ENCODE measurements at regions not wholly inside any gene's neighbourhood (a gene's known extent, or its start where the extent isn't known, plus 50 kb on each side); places are given as distances from the start of the nearest gene placed in this dataset.

- Histone ChIP-seq H3K27ac (ENCODE audit: insufficient read depth, low read depth, low read length) (no peak overlapping the region), H2AFZ (ENCODE audit: low read depth, low read length) (no peak overlapping the region), H4K20me1 (replicated peaks; ENCODE audit: control insufficient read depth, extremely low read depth, insufficient read depth, low read length) (no peaks in the 10 kb centered on the region), H3K4me1 (ENCODE audit: control insufficient read depth, extremely low read depth, insufficient read depth, low read length) (peaks cover 6% of the 10 kb centered on the region), H3K9ac (replicated peaks; ENCODE audit: extremely low read depth, insufficient read depth, low read length) (no peak overlapping the region), H3K4me2 (ENCODE audit: insufficient read depth, low read length) (no peak overlapping the region), H3K9me1 (replicated peaks; ENCODE audit: control insufficient read depth, extremely low read depth, insufficient read depth, low read length) (no peaks in the 10 kb centered on the region), H3K27me3 (ENCODE audit: control insufficient read depth in 2 of 2, insufficient read depth in 2 of 2, low read length in 2 of 2) (peaks cover 7 to 9% of the 10 kb centered on the region in 2 experiments), H3K36me3 (ENCODE audit: control insufficient read depth in 2 of 2, extremely low read depth in 1 of 2, insufficient read depth in 2 of 2, low read length in 2 of 2) (no peaks in the 10 kb centered on the region), H3K4me3 (replicated peaks in 1 of 3; ENCODE audit: insufficient read depth in 1 of 3, low read depth in 1 of 3, low read length in 3 of 3) (no peak overlapping the region), H3K79me2 (ENCODE audit: control insufficient read depth, insufficient read depth, low read length) (no peaks in the 10 kb centered on the region), H3K9me3 (replicated peaks; ENCODE audit: control insufficient read depth, insufficient read depth, low read length) (no peaks in the 10 kb centered on the region)
- TF ChIP-seq MAX (IDR thresholded peaks at IDR 0.05; ENCODE audit: insufficient read depth, insufficient read length) (no peak), GATA2 (IDR thresholded peaks at IDR 0.05; ENCODE audit: insufficient read depth, insufficient read length, low read depth, low read length) (no peak), MYC (IDR thresholded peaks at IDR 0.05; ENCODE audit: low read depth, low read length) (no peak), POLR2A (IDR thresholded peaks at IDR 0.05; ENCODE audit: low read depth, low read length) (no peak)
- ChIA-PET CTCF (interaction anchor here (1.0 to 4.3 kb wide), 5 partner anchors 11 to 630 kb away, joined by 3 to 32 read pairs (median 4); no protein-coding TSS in a partner anchor), POLR2A (interaction anchor here (0.6 kb wide), 1 partner anchor 135 kb away, joined by 6 read pairs; no protein-coding TSS in a partner anchor)
- no peak for DNase-seq (ENCODE audit: low read depth, low spot score)
- dilution Hi-C loops (cut with MboI; ENCODE audit: extremely low pct_ligation_motif_present, low sequenced_read_pairs) (no loop called here), intact Hi-C loops (cut with micrococcal nuclease) (no loop called here)
- no peak for FAIRE-seq
- BruUV-seq (replicated peaks), result no TSS peak
These were observed 394.3 kb upstream of the PODXL start for GRCh38 chr7:131950758-131951157.

- no TSS peak for BruUV-seq (replicated peaks)
- H3K27me3 ChIP-seq (ENCODE audit: control insufficient read depth in 2 of 2, insufficient read depth in 2 of 2, low read length in 2 of 2), result peaks cover 3 to 6% of the 10 kb centered on the region in 2 experiments
- H4K20me1 ChIP-seq (replicated peaks; ENCODE audit: control insufficient read depth, extremely low read depth, insufficient read depth, low read length), result no peaks in the 10 kb centered on the region
- no peaks in the 10 kb centered on the region for H3K79me2 ChIP-seq (ENCODE audit: control insufficient read depth, insufficient read depth, low read length)
- peaks cover 9% of the 10 kb centered on the region for H3K4me1 ChIP-seq (ENCODE audit: control insufficient read depth, extremely low read depth, insufficient read depth, low read length)
- FAIRE-seq (no peak), DNase-seq (ENCODE audit: low read depth, low spot score) (no peak)
- intact Hi-C loops (cut with micrococcal nuclease) (loop anchor here (5.0 to 10.0 kb wide), 3 partner anchors 255 to 425 kb away; no protein-coding TSS in a partner anchor), dilution Hi-C loops (cut with MboI; ENCODE audit: extremely low pct_ligation_motif_present, low sequenced_read_pairs) (no loop called here)
- H3K36me3 ChIP-seq (ENCODE audit: control insufficient read depth in 2 of 2, extremely low read depth in 1 of 2, insufficient read depth in 2 of 2, low read length in 2 of 2), result no peaks in the 10 kb centered on the region
- TF ChIP-seq MYC (IDR thresholded peaks at IDR 0.05; ENCODE audit: low read depth, low read length), result no peak
- TF ChIP-seq GATA2 (IDR thresholded peaks at IDR 0.05; ENCODE audit: insufficient read depth, insufficient read length, low read depth, low read length), result no peak
- TF ChIP-seq MAX (IDR thresholded peaks at IDR 0.05; ENCODE audit: insufficient read depth, insufficient read length), result no peak
- TF ChIP-seq EZH2 (IDR thresholded peaks at IDR 0.05; ENCODE audit: borderline replicate concordance, low read depth, low read length, severe bottlenecking), result no peak
- no peak for TF ChIP-seq CTCF (IDR thresholded peaks at IDR 0.05; ENCODE audit: extremely low read depth in 1 of 2, insufficient read depth in 1 of 2, low read depth in 1 of 2, low read length in 2 of 2)
- no peaks in the 10 kb centered on the region for H3K9me1 ChIP-seq (replicated peaks; ENCODE audit: control insufficient read depth, extremely low read depth, insufficient read depth, low read length)
- H3K9me3 ChIP-seq (replicated peaks; ENCODE audit: control insufficient read depth, insufficient read depth, low read length), result no peaks in the 10 kb centered on the region
- H3K9ac ChIP-seq (replicated peaks; ENCODE audit: extremely low read depth, insufficient read depth, low read length), result no peak overlapping the region
- CTCF ChIA-PET, result interaction anchor here (1.2 to 4.3 kb wide), 6 partner anchors 10 to 631 kb away, joined by 3 to 32 read pairs (median 6); no protein-coding TSS in a partner anchor
- H3K4me3 ChIP-seq (replicated peaks in 1 of 3; ENCODE audit: insufficient read depth in 1 of 3, low read depth in 1 of 3, low read length in 3 of 3), result no peak overlapping the region
- H3K27ac ChIP-seq (ENCODE audit: insufficient read depth, low read depth, low read length), result no peak overlapping the region
- POLR2A ChIA-PET, result no interaction called here
- no peak overlapping the region for H2AFZ ChIP-seq (ENCODE audit: low read depth, low read length)
- no peak overlapping the region for H3K4me2 ChIP-seq (ENCODE audit: insufficient read depth, low read length)
These were observed 393.2 kb upstream of the PODXL start for GRCh38 chr7:131949659-131950058.
